HG03060 (cell line): ENCODE measurements at regions not wholly inside any gene's neighbourhood (a gene's known extent, or its start where the extent isn't known, plus 50 kb on each side); places are given as distances from the start of the nearest gene placed in this dataset.
"Not testable (repeated sequence)": the region's sequence is repeated elsewhere in the genome, so short reads cannot be mapped to it uniquely, and the experiment has no call there.

Source experiments
- ATAC-seq: cut with Tn5 transposase; IDR thresholded peaks from one replicate; pipeline ENCODE4 v1.9.1; 2021; ENCODE audit warnings: low read depth, moderate number of reproducible peaks; ENCODE audit not compliant: unreplicated experiment

- no peak for ATAC-seq
Measured at GRCh38 chr4:177494791-177495190, 52.6 kb upstream of the AGA start.

GRCh38 chr4:177495626-177496025 is 53.4 kb upstream of the AGA start:
- not testable (repeated sequence) for ATAC-seq

DNA sequence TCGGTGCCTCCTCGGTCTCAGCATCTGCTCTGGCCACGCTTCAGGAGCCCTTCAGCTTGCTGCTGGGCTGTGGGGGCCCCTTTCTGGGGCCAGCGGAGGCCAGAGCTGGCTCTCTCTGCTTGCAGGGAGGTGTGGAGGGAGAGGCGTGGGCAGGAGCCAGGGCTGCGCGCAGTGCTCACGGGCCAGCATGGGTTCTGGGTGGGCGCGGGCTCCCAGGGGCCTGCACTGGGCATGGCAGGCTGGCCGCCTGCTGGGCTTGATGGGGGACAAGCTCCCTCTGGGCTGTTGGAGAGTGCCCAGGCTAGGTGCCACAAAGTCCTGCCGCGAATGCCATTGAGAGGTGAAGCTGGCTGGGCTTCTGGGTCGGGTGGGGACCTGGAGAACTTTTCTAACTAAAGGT is 57.3 kb upstream of the AGA start:
- no peak for ATAC-seq

GRCh38 chr4:177505171-177505615 is 63.0 kb upstream of the AGA start:
- ATAC-seq = no peak

- no peak for ATAC-seq
Measured at GRCh38 chr4:177508662-177509061, 66.4 kb upstream of the AGA start.

DNA sequence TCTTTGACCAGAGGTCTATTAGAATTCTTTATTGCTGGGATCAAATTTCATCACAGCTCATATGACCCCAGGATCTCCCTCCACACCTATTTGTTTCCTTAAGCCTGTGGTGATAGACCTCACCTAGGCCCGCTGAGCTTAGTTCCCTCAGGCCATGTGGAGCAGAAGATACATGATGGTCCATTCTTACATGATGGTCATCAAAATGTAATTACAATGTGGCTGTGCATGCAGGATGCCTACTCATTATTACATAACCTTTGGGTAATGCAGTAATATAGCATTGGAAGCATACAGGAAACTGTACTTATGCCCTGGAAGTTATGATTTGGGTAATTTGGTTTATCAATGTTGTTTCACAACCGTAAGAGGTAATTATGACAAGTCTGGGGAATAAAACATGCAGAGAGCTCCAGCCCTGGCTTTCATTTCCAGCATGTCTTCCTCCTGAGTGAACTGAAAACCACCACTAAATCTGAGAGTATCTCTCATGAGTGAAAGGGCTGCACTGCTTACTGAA is 67.0 kb upstream of the AGA start:
- no peak for ATAC-seq

DNA sequence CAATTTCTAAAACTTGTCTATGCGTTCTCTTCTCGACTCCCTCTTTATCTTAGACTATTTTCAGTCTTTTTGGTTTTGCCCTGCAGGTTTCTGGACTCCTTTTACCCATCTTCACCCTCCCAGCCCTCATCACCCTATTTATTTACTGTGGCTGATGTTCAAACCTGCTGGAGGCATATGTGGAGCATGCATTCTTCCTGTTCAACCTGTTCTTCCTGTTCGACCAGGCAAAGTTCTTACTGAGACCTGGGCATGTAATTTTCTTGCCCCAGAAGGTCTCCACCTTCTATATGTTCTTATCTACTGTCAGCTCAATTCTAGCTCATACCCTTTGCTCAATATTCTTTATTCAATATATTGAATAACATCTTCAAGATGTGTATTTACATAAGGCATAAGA is 69.4 kb upstream of the AGA start:
- no peak for ATAC-seq

GRCh38 chr4:177512646-177513045 is 70.4 kb upstream of the AGA start:
- no peak for ATAC-seq

GRCh38 chr4:177517862-177518261 is 75.6 kb upstream of the AGA start:
- ATAC-seq = no peak

DNA sequence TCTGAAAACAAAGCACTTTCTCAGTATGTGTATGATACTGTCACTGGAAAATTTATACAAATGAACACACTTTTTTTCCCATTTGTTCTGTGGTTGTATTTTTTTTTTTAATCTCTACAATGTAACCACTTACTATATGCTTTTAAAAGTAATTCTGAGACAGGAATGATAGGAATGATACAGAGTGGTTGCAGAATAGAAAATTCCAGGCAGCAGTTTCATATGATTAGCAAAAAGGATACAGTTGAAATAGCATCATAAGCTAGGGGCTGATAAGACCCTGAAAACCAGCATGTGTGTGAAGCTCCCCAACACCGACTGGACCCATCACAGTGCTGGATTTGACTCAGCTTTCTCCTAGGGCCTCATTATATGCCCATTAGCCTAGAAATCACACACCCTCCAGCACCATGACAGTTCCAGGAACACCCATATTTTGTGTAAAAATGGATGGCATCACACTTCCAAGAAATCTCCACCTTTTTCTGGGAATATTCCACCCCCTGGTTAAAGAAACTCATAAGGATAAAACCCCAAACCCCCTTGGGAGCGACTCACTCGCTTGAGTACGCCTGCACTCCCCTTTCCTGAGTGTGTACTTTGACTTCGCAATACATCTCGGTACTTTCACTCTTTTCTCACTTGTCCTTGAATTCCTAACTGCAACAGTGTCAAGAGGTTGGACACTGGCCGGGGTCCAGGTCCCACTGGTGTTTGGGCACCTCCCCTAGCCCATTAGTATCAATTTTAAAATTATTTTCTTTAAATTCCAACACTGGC is 77.4 kb upstream of the AGA start:
- no peak for ATAC-seq

- ATAC-seq = no peak
Measured at GRCh38 chr4:177528620-177529019, 86.4 kb upstream of the AGA start.

DNA sequence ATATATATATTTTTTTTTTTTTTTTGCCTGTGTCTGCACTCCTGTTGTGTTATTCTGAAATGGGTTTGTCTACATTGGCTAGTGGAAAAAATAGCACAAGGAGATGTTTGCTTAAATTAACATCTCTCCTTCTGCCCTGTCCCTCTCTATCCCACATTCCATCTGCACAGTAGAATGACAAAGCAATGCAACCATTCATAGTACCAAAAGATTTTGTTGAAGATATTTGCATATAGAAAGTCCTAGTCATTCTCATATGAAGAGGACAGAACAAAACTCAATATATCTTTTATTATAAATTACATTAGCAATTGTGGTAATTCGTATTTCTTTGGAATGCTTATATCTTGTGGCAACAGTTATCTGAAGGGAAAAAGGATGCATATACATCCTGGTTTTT is 88.3 kb upstream of the AGA start:
- ATAC-seq = no peak

GRCh38 chr4:177532358-177532757 is 90.1 kb upstream of the AGA start:
- no peak for ATAC-seq

DNA sequence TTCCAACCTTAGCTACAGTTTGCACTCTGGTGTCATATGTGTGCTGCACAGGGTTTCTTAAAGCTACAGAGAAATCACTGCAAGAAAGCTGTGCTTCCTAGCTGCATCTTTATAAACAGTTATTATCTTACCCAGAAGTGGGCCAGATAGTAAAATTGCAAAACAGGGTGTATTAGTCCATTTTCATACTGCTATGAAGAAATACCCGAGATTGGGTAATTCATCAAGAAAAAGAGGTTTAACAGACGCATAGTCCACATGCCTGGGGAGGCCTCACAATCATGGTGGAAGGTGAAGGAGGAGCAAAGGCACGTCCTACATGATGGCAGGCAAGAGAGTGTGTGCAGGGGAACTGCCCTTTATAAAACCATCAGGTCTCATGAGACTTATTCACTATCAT is 92.6 kb upstream of the AGA start:
- ATAC-seq = not testable (repeated sequence)

DNA sequence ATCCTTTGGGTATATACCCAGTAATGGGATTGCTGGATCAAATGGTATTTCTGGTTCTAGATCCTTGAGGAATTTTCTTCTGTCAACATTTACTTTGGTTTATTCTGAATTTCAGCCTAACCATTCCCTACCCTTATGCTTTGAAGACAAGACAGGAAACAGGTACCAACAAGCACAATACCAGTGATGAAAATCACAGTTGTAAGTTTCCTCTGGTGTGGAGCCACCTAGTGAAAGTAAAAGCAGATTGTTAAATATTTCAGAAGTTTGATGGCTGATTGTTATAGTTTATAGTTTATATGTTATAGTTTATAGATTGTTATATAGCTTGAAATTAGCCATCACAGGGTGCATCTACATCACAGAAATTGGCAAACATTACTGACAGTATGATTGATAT is 104.5 kb upstream of the AGA start:
- no peak for ATAC-seq

GRCh38 chr4:177547985-177548384 is 105.7 kb upstream of the AGA start:
- ATAC-seq = no peak

- no peak for ATAC-seq
Measured at GRCh38 chr4:177555007-177555574, 112.9 kb upstream of the AGA start.

DNA sequence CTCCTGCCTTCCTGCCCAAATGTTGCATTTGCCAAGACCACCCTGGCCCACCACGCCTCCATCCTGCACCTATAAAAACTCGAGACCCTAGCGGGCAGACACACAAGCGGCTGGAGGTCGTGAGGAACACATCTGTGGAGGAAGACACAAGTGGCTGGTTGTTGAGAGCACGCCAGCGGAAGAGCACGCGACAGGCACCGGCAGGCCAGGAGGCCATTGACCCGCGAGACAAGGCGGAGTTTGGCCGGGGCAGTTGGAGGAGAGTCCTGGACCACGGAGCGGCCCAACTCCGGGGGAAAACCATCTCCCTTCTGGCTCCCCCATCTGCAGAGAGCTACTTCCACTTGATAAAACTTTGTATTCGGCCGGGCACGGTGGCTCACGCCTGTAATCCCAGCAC is 115.2 kb upstream of the AGA start:
- no peak for ATAC-seq

DNA sequence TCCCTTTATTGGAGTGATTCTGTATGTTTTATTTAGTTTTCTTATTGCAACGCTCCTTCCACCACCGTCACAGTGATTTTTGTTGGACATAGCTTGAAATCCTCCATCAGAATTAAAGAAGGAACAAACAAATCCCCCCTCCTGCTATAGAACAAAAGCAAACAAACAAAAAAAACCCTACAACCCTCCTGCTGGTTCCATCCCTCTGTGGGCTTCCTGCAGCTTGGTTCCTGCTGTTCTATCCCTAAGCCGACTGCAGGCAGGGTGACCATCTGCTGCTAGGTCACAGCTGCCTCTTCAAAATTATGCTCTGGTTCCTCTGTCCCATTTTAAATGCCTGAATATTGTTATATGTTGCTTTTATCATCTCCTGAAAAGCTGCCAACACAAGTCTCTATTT is 116.8 kb upstream of the AGA start:
- no peak for ATAC-seq

DNA sequence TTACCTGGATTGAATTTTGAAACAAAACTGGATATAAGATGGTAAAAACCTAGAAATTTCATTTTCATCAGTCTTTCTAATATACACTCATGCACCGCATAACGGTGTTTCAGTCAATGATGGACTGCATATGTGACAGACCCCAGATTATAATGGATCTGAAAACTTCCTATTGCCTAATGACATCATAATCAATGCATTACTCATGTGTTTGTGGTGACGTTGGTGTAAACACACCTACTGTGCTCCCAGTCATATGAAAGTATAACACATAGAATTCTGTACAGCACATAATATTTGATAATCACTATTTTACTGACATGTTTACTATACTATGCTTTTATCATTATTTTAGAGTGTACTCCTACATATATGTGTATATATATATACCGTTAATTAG is 119.9 kb upstream of the AGA start:
- ATAC-seq = no peak

GRCh38 chr4:177562859-177563258 is 120.6 kb upstream of the AGA start:
- no peak for ATAC-seq

DNA sequence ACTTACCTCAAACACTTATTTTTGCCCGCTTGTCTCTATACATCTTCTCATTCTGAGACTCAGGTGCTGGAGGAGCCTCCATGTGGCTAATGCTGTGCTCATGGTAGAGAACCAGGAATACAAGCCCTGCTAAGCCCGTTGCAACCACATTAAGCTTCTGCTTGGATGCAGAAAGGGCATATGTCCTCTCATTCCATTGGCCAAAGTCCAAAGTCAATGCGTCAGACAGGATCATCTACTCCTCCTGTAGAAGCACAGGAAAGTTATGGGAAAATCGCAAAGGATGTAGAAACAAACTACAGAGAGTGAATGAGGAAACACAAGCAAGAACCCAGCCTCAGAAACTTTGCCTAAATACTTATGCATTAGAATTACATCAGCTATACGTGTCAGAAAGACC is 124.5 kb upstream of the AGA start:
- ATAC-seq = no peak
